ENCODE measurements at regions not wholly inside any gene's neighbourhood (a gene's known extent, or its start where the extent isn't known, plus 50 kb on each side); places are given as distances from the start of the nearest gene placed in this dataset.

DNA sequence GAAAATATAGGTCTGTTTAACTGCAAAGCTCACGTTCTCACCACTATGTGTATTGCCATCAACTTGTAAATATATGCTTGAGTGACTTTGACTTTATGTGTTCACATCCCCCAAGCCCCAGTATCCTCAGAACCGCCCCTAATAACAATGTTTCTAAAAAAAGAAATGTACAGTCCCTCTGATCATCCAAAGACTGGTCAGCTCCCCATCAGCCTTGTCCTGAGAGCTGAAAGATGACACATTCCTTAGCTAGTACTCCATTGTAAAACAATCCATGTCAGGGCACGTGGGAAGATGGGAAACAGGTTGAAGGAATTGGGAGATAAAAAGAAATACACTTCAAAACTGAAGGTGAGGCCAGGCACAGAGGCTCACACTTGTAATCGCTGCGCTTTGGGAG lies 279.4 kb upstream of the WWC1 start:
- TF ChIP-seq POLR2A (IDR thresholded peaks at IDR 0.05; ENCODE audit: low read length) = no peak
- TF ChIP-seq GATA1 (IDR thresholded peaks at IDR 0.05; ENCODE audit: low read depth, low read length) = no peak
- no peak for DNase-seq

DNA sequence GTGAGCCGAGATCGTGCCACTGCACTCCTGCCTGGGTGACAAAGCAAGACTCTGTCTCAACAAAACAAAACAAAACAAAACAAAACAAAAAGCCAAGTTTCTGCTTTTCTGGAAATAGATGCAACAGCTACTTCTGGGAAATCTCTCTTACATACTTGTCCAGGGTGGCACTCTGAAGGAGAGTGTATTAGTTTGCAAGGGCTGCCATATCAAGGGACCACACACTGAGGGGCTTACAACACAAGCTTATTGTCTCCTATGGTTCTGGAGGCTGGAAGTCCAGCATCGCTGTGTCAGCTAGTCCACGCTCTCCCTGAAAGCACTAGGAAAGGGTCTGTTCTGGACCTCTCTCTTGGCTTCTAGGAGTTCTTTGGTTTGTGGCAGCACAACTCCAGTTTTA lies 277.9 kb upstream of the WWC1 start:
- TF ChIP-seq POLR2A (IDR thresholded peaks at IDR 0.05; ENCODE audit: low read length) (no peak), GATA1 (IDR thresholded peaks at IDR 0.05; ENCODE audit: low read depth, low read length) (no peak)
- no peak for DNase-seq

DNA sequence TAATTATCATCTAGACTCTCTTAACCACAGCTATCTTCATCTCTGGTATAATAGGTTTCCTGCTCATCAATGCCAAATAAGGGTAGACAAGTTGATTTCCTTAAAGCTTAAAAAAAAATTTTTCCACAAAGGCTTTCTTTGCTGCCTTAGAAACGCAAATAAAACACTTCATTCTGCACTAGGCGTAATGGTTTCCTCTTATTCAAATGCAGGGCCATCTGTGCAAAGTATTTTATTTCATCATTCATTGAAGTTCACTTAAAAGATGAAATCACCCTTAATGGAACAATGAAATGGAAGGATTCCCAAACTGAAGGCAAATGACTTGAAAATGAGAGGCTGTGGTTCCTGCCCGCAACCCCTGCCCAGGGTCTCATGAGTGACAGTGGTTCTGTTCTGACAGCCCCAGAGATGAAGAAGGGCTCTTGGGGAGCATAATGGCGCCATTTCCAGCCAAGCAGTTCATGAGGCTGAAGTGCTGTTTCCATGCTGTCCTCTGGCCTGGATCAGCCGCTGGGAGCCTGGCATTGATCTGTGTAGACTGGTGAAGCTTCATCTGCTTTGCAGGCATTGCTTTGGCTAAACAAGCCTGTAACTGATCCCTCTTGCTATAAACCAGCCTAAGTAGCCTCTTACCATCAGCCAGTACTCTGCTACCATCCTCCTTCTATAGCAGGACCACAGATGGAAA lies 276.9 kb upstream of the WWC1 start:
- TF ChIP-seq GATA1 (IDR thresholded peaks at IDR 0.05; ENCODE audit: low read depth, low read length) = no peak
- TF ChIP-seq POLR2A (IDR thresholded peaks at IDR 0.05; ENCODE audit: low read length) = no peak
- no peak for DNase-seq

DNA sequence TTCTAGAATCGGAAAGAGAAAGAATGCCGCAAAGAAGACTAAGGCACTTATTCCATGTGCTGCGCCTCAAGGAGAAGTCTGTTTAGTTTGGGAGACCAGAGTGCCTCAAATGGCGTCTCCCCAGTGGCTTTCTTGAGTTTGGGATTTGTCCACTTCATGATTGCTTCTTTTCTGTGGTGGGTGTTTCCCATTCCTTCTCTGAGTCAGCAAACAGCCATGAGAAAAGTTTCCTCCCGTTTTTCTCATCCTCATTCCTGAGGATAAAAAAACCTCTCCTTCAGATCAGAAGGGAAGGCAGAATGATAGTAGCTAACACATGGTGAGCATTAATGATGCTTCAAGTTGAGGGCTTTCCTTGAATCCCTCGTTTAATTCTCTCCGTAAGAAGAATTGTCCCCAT lies 275.9 kb upstream of the WWC1 start:
- DNase-seq = no peak

DNA sequence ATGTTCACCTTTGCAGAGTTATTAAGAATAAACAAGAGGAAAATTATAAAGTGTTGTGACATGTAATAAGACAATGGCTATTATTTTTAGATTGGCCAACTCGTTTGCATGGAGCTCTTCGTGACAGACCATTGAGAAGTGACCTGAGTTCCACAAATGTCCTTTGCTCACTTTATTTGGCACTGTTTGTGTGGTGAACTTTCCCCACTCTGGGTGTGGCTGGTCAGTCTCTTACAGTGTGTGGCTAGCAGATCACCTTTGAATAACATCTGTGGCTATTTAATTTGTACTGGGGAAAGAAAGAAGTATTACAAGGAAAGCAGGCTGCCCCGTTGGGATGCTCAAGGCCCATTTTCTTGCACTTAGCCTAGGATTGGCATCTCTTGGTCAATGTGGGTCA lies 274.1 kb upstream of the WWC1 start:
- no peak for TF ChIP-seq GATA1 (IDR thresholded peaks at IDR 0.05; ENCODE audit: low read depth, low read length)
- no peak for TF ChIP-seq POLR2A (IDR thresholded peaks at IDR 0.05; ENCODE audit: low read length)
- no peak for DNase-seq

More for the DNA sequence above, 275.9 kb upstream of the WWC1 start:
- TF ChIP-seq GATA1 (IDR thresholded peaks at IDR 0.05; ENCODE audit: low read depth, low read length) = no peak
- TF ChIP-seq POLR2A (IDR thresholded peaks at IDR 0.05; ENCODE audit: low read length) = no peak

DNA sequence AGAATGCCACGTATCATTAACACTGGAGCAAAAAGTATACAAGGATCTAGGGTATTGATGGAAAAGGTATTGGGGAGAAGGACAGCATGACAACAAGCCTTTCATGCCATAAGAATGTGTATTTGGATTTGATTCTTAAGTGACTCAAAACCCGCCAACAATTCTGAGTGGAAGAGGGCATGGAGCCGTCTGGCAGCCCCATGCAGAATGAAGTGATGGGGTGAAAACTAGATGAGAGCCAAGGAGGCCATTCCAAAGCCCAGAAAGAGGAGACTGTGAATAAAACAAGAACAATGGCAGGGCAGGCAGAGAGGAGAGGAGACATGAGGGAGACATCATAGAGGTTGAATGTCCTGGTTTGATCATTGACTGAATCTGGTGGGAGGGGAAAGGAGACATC lies 272.3 kb upstream of the WWC1 start:
- TF ChIP-seq GATA1 (IDR thresholded peaks at IDR 0.05; ENCODE audit: low read depth, low read length) (no peak), POLR2A (IDR thresholded peaks at IDR 0.05; ENCODE audit: low read length) (no peak)
- no peak for DNase-seq

DNA sequence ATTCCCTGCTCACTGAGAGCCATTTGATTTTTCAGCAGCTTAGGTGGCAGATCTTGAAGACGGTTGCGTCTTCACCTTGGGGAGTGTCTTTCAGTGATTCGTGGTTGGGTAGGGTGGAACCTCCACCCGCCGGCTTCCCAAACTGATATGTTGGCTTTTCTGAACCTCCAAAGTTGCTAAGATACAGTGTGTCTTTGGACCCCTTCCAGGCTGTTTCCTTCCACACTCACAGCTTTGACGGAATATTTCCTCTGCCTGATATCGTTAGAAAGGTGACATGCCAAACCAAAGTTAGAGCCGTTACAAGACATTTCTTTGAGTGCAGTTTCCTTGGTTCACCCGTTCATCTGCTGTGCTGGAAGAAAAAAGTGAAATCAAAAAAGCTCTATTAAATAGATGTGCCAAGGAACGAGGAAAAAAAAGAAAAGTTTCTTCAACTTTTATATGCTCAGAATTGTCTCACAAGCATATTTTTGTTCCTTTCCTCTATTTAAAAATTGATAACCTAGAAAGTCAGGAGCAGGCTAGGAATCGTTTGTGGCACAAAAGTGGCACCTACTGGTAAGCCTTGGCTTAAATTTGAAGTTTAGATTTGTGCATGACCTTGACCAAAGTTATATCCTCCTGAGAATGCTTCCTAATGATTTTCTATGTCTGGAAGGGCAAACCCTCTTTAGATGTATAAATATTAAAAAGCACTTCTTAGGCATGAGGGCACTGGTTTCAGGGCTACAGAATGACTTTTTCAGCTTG lies 270.7 kb upstream of the WWC1 start:
- DNase-seq = no peak
- TF ChIP-seq POLR2A (IDR thresholded peaks at IDR 0.05; ENCODE audit: low read length) = no peak
- TF ChIP-seq GATA1 (IDR thresholded peaks at IDR 0.05; ENCODE audit: low read depth, low read length) = no peak

DNA sequence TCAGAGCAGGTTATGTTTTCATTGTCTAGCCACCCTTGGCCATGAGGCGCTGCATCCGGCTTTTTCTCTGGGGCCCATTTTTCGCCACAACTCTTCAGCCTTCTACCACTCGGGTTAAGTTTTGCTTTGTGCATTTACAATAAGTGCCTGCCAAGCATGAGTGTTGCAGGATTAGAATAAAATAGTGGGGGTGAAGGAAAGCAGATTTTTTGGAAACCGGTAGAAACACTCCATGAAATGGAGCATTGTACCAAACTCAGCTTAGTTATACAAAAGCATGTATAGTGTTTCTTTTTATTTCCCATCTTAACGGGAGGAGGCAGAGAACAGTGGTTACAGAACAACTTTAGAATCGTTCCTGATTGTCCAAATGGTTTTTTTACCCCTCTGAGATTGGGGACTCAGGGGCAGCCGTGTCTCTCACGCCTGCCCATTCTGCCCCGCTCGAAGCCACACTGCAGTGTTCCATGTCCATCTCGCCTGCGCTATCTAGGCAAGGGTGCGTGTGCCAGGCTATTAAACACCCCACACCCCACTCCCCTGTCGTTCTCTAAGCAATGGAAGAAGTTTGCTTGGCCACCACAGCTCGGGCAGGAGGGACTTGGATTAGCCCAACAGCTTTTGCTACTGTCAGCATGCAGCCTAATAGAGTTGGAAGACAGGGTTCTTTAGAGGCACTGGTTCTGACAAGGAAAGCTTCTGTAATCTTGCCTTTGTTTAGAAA lies 268.8 kb upstream of the WWC1 start:
- DNase-seq = no peak
- TF ChIP-seq POLR2A (IDR thresholded peaks at IDR 0.05; ENCODE audit: low read length) = no peak
- no peak for TF ChIP-seq GATA1 (IDR thresholded peaks at IDR 0.05; ENCODE audit: low read depth, low read length)

DNA sequence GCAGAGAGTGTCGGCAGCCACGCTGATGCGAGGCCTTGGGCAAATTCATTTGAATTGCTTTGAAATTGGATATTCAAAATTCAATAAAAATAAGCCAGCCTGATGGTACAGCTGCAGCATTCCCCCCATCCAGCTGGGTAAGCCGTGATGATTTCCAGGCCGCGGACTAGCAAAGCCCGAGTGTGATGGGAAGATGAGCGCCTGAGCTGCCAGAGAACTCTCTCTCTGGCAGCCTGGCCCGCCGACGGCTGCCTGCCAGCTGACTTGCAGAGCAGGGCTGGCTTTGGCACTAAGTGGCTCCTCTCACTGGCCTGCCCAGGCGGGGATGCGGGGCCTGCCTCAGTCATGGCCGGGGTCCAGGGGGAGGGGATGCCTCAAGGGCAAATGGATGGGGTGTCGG lies 268.3 kb upstream of the WWC1 start:
- TF ChIP-seq POLR2A (IDR thresholded peaks at IDR 0.05; ENCODE audit: low read length) (no peak), GATA1 (IDR thresholded peaks at IDR 0.05; ENCODE audit: low read depth, low read length) (no peak)
- no peak for DNase-seq

DNA sequence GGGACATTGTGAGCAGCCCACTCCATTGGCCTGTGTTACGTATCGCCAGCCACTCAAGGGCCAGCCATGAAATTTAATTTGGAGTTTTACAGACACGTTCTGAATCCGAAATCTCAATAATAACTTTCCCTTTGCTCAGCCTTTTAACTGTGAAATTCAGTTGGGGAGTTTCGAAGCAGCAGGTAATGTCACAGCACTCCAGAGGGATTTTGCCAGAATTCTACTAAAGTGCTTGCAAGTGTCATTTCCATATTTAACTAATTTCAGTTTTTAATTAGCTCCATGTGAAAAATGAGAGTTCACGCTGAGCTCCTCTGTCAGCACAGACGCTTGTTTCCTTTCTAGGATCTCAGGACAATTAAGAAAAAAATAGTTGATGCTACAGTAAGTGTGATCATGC lies 267.1 kb upstream of the WWC1 start:
- no peak for DNase-seq
- TF ChIP-seq GATA1 (IDR thresholded peaks at IDR 0.05; ENCODE audit: low read depth, low read length) = no peak
- TF ChIP-seq POLR2A (IDR thresholded peaks at IDR 0.05; ENCODE audit: low read length) = no peak

DNA sequence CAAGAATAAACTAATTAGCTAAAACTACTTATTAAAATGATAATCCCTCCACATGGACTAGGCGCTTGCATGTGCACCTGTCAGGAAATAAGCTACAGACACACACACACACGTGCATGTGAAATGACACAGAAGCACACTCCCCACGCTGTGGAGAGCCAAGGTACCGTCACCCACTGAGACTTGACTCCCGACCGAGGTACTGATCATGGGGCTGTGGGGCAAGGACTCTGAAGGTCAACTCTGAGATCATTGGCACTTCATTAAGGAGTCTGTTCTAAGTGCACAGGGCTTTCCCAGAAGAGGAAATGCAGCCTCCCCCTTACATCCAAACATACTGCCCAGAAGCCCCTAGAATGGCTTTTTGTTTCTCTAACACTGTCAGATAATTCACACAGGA lies 264.4 kb upstream of the WWC1 start:
- TF ChIP-seq GATA1 (IDR thresholded peaks at IDR 0.05; ENCODE audit: low read depth, low read length) (no peak), POLR2A (IDR thresholded peaks at IDR 0.05; ENCODE audit: low read length) (no peak)
- DNase-seq = no peak

DNA sequence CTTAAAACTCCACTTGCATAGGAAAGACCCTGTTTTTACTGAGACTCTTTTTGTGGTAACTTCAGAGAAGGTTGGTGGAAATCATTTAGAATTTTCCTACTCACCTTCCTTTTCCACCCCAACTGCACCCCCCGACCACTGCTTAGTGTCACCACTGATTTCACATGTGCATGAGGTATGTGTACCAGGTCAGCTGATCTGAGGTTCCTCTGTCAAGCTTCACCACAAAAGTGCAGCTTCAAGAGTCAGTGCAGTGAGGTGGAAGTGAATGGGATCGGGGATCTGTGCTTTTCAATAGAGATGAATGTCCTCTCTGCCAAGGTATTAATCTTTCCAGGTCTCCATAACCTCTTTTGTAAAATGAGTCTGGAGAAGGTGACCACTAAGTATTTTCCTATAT lies 260.5 kb upstream of the WWC1 start:
- TF ChIP-seq POLR2A (IDR thresholded peaks at IDR 0.05; ENCODE audit: low read length) = no peak
- TF ChIP-seq GATA1 (IDR thresholded peaks at IDR 0.05; ENCODE audit: low read depth, low read length) = no peak
- no peak for DNase-seq

DNA sequence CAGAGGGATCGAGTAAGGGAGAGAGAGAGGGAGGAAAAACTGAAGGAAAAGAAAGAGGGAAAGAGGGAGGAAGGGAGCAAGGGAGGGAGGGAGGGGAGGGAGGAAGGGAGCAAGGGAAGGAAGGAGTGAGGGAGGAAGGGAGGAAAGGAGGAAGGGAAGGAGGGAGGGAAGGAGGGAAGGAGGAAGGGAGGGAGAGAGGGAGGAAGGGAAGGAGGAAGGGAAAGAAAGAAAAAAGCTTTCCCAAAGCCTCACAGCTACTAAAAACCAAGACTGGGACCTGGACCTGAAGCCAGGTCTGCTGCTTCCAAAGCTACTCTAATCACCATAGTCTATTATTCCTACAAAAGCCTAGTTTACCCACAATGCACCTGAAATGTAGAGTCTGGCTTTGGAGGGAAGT lies 259.8 kb upstream of the WWC1 start:
- no peak for DNase-seq
- TF ChIP-seq GATA1 (IDR thresholded peaks at IDR 0.05; ENCODE audit: low read depth, low read length) = no peak
- no peak for TF ChIP-seq POLR2A (IDR thresholded peaks at IDR 0.05; ENCODE audit: low read length)

DNA sequence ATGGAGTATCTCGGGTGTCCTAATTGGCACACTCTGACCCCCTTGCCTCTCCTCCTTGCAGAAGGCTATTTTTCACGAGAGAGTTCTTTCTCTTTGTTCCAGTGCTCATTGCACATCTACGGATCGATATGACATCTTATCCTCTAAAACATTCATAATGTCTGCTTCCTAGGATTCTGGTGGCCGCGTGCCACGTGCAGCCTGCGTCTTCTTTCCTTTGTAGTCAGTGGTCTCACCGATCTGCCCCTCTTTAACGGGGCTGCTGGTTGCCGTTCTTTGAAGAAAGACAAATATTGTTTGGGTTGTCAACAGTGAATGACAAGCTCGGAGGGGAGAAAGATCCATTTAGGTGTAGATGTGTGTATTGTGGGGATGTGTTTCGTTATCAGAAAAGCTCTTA lies 252.4 kb upstream of the WWC1 start:
- TF ChIP-seq GATA1 (IDR thresholded peaks at IDR 0.05; ENCODE audit: low read depth, low read length) (no peak), POLR2A (IDR thresholded peaks at IDR 0.05; ENCODE audit: low read length) (no peak)
- no peak for DNase-seq
